ENCODE measurements at regions not wholly inside any gene's neighbourhood (a gene's known extent, or its start where the extent isn't known, plus 50 kb on each side); places are given as distances from the start of the nearest gene placed in this dataset.

- TF ChIP-seq CTCF (IDR thresholded peaks at IDR 0.05; ENCODE audit: low read length) (no peak), EZH2 (IDR thresholded peaks at IDR 0.05; ENCODE audit: borderline replicate concordance, low read length) (no peak)
These were observed 687.8 kb upstream of the FANCL start for GRCh38 chr2:58928973-58929372.

Measured in OCI-LY1 (cell line).